ENCODE measurements at regions not wholly inside any gene's neighbourhood (a gene's known extent, or its start where the extent isn't known, plus 50 kb on each side); places are given as distances from the start of the nearest gene placed in this dataset.

GRCh38 chr2:146990311-146991054 is 854.3 kb upstream of the ACVR2A start:
- TF ChIP-seq, protein P1, sequence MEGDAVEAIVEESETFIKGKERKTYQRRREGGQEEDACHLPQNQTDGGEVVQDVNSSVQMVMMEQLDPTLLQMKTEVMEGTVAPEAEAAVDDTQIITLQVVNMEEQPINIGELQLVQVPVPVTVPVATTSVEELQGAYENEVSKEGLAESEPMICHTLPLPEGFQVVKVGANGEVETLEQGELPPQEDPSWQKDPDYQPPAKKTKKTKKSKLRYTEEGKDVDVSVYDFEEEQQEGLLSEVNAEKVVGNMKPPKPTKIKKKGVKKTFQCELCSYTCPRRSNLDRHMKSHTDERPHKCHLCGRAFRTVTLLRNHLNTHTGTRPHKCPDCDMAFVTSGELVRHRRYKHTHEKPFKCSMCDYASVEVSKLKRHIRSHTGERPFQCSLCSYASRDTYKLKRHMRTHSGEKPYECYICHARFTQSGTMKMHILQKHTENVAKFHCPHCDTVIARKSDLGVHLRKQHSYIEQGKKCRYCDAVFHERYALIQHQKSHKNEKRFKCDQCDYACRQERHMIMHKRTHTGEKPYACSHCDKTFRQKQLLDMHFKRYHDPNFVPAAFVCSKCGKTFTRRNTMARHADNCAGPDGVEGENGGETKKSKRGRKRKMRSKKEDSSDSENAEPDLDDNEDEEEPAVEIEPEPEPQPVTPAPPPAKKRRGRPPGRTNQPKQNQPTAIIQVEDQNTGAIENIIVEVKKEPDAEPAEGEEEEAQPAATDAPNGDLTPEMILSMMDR (IDR thresholded peaks at IDR 0.05): no peak
- no peak for TF ChIP-seq EP300 (IDR thresholded peaks at IDR 0.05)
- TF ChIP-seq POLR2A (IDR thresholded peaks at IDR 0.05): no peak
